SIG-M5 (cell line): ENCODE measurements at regions not wholly inside any gene's neighbourhood (a gene's known extent, or its start where the extent isn't known, plus 50 kb on each side); places are given as distances from the start of the nearest gene placed in this dataset.
"Not testable (repeated sequence)": the region's sequence is repeated elsewhere in the genome, so short reads cannot be mapped to it uniquely, and the experiment has no call there.

ENCODE experiments used
- DNase-seq: peaks from one replicate; lab custom pipeline; 2025; lab: John Stamatoyannopoulos, UW

DNA sequence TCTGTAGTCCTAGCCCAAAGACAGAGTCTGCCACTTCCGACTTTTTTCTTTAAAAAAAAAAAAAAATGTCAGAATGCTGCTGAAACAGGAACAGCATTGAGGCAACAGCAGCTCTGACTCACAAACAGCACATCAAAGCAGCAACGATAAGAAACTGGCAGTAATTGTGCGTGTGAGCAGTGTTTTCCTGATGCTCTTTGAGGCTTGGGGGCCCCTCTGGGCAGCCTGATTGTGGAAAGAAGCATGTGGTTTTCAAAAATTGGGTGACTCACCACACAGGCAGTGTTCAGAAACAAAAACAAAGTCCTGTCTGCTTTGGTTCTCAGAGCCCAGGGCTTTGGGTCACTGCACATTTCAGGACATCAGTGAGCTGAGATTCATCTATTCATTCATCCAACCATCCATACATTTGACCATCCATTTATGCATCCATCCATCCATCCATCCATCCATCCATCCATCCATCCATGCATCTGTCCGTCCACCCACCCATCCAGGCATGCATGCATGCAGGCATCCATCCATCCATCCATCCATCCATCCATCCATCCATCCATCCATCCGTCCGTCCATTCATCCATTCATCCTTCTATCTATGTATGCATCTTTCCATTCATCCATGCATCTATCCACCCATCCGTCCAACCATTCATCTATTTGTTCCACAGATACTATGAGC is 308.4 kb downstream of the RPLP1 start:
- DNase-seq: peak; percentile 78

- no peak for DNase-seq
Measured at GRCh38 chr15:69762373-69763148, 309.9 kb downstream of the RPLP1 start.

DNA sequence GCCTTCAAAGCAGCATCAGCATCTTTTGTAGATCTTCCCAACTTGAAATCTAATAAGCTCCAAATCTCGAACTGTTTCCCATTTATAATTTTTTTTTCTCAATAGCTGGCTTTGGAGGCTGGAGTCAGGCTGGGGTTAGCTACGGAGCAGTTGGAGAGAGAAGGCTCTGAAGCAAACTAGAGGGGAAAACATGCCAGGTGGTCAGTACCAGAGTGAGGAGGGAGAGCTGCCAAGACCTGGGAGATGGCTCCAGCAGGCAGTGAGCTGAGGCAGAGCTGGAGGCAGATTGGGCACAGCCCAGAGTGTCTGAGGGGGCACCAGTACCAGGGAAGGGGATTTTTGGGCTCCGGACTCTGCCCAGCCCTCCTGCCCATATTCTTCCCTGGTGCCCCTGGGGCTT is 311.2 kb downstream of the RPLP1 start:
- no peak for DNase-seq

- DNase-seq: no peak
Measured at GRCh38 chr15:69766156-69766555, 313.5 kb downstream of the RPLP1 start.

- no peak for DNase-seq
Measured at GRCh38 chr15:69767191-69767590, 314.6 kb downstream of the RPLP1 start.

GRCh38 chr15:69769336-69769735 is 316.7 kb downstream of the RPLP1 start:
- DNase-seq: not testable (repeated sequence)

DNA sequence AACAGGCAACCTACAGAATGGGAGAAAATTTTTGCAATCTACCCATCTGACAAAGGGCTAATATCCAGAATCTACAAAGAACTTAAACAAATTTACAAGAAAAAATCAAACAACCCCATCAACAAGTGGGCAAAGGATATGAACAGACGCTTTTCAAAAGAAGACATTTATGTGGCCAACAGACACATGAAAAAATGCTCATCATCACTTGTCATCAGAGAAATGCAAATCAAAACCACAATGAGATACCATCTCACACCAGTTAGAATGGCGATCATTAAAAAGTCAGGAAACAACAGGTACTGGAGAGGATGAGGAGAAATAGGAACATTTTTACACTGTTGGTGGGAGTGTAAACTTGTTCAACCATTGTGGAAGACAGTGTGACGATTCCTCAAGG is 321.6 kb downstream of the RPLP1 start:
- DNase-seq: not testable (repeated sequence)

DNA sequence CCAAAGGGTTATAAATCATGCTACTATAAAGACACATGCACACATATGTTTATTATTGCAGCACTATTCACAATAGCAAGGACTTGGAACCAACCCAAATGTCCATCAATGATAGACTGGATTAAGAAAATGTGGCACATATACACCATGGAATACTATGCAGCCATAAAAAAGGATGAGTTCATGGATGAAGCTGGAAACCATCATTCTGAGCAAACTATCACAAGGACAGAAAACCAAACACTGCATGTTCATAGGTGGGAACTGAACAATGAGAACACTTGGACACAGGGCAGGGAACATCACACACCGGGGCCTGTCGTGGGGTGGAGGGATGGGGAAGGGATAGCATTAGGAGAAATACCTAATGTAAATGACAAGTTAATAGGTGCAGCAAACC is 322.1 kb downstream of the RPLP1 start:
- DNase-seq: not testable (repeated sequence)

- no peak for DNase-seq
Measured at GRCh38 chr15:69777356-69777755, 320.4 kb downstream of the TLE3 start.

DNA sequence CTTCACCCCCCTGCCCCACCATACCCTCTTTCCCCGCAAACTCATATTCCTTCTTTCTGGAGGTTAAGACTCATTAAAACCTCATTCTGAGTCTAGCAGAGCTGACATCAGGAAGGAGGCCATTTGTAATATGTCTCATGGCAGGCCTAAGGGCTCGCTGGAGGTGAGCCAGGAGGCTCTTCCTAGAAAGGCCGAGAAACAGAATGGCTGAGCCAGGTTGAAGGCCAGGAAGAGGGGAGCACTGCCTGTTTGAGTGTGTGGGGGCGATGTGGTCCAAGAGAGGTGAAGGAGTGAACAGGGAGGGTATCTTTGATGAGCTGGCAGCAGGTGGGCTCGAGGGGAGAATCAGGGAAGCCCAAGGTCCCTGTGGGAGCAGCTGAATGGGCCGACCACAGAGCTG is 317.3 kb downstream of the TLE3 start:
- no peak for DNase-seq

DNA sequence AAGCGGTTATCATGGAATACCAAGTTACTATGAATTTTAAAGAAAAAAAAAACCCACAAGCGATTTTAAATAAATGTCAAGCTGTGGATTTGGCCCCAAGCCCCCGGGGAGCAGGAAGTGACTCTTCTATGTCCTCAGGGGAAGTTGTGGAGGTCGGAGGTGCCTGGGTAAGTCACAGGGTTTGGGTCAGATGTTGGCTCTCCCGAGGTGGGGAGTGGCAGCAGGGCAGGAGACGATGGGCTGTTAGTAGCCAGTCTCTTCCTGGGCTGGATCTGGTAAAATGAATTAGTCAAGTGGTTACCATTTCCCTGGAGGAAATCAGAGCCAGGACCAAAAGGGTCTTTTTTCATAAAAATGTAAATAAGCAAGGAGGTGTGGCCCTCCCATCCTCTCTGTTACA is 316.7 kb downstream of the TLE3 start:
- DNase-seq: no peak

DNA sequence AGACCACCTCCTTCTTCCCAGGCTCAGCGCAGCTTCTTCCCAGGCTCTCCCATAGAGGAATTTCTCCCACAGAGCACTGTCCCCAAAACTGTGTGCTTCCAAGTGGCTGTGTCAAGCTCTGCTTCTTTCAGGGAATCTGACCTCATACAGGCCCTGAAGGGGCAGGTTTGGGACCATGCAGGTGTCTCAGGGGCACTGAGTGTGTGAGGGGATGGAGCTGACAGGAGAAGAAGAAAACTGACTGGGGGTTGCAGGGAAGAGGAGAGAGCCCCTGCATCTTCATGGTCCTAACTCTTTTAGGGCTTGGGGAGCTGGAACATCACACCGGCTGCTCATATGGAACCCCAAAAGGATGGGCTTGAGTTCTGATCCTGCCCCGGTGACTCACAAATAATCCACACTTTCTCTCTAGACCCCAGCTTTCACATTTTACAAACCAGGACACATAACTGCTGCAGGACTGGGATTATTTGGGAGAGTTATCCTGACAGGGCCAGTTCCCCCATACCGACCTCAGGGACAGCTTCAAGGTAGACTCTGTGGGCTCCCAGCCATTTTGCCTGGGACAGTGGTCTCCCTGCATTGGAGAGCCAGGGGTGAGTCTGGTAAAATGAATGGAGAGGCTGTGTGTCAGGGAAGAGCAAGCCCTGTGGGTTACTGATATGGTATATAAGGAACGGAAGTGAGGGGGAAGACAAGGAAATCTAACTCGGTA is 316.1 kb downstream of the TLE3 start:
- no peak for DNase-seq

DNA sequence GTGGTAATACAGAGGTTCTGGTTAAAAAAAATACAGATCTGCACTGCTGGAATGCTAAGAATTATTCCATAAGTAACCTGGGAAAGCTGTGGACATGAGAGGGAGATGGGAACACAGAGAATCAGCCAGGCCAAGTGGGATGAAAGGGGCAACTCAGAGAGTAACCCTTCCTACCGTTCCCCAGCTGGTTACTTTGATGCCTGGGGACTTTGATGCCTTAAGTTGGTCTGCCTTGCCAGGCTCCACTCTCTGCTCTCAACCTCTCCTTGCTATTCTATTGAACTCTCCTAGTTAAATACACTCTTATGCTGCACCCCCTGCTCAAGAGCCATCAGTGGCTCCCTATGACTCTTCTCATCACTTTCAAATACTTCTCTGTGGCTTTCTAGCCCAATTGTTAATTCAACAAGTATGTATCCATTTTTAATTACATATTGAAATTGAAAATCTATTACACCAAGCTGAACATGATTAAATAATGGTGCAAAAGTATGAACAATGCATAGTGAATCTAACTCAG is 315.5 kb downstream of the TLE3 start:
- no peak for DNase-seq

DNA sequence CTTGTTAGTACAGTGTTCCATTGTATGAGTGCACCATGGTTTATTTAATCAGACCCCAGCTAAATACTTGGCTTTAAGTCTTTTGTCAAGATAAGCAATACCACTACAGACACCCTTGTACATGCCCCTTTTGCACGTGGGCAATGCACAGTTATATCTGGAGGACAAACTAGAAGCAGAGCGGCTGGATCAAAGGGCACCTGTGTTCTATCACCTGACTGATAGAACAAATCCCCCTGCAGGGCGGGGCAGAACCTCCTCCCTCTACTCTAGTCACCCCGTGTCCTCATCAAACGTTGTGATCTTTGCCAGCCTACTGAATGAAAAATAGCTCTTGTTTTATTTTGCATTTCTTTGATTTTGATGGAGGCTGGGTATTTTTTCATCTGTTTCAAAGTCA is 314.9 kb downstream of the TLE3 start:
- DNase-seq: no peak

DNA sequence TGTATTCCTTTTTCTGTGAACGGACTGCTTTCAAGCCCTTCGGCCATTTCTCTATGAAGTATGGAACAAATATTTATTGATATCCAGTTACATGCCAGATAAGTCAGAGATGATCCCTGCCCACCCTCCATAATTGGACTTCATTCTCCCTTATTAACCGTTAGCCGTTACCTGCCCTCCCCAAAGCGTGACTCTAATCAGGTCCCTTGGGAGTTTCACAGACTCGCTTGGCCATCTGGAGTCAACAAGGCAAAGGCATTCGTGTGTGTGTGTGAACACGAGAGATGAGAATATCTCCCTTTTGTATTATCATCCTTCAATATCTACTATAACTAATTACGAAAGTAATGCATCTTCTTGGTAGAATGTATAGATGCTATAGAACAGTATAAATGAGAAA is 314.5 kb downstream of the TLE3 start:
- no peak for DNase-seq

DNA sequence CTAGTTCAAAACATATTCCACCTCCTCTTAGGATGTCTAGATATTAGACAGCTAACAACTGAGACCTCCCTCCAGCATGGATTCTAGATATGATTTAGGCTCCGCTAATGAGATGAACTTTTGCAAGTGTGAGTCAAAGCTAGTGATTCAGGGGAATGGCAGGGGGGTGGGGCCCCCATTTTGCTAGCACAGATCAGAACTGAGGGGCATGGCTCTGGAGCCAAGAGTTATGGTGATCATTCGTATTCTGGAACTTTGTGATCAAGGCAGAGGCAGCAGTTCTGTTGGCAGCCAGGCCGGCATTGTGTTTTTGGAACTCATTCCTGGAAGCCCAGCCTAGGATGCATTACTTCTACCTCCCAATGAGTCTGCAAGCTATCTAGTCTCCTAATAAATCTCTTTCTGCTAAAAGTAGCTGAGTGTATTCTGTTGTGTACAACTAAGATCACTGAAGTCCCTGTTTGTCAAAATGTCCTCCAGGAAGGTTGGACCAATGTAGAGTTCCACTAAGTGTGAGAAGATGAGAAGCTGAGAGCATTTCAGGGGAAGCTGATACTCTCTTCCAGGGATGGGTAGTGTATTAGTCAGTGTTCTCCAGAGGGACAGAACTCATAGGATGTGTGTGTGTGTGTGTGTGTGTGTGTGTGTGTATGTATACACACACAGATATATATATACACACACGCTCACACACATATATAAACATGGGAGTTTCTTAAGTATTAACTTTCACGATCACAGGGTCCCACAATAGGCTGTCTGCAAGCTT is 312.7 kb downstream of the TLE3 start:
- no peak for DNase-seq

GRCh38 chr15:69786136-69786701 is 311.5 kb downstream of the TLE3 start:
- DNase-seq: no peak

- no peak for DNase-seq
Measured at GRCh38 chr15:69787791-69788190, 309.9 kb downstream of the TLE3 start.

- DNase-seq: no peak
Measured at GRCh38 chr15:69789648-69790393, 307.9 kb downstream of the TLE3 start.

DNA sequence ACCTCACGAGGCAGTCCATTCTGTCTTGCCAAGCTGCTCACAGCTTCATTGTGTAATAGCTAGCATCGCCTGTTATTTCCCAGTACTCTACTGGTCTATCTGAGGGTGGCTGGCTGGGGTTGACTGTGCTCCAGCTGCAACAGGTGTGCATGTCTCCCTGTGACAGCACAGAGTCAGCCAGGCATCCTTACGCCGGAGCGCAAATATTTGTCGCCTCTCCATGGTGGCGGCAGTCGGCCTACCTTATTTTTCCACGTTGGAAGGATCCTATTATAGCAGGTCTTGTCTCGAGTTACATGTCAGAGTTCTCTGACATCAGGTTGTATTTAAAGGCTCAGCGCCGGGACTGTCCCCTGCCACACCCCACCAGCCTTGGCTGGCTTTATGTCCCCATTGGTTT is 307.1 kb downstream of the TLE3 start:
- no peak for DNase-seq

GRCh38 chr15:69792823-69793222 is 304.9 kb downstream of the TLE3 start:
- no peak for DNase-seq
